Esophagus (tissue), 2 donors: ENCODE measurements at regions not wholly inside any gene's neighbourhood (a gene's known extent, or its start where the extent isn't known, plus 50 kb on each side); places are given as distances from the start of the nearest gene placed in this dataset.

Experiments used
- H3K27ac ChIP-seq, 2 donors: one replicate each; pipeline ENCODE4 v1.5.1; 2013; ENCODE audit warnings: low read depth in 2 of 2, mild to moderate bottlenecking in 2 of 2, inconsistent platforms in 1 of 2, low read length in 1 of 2, moderate library complexity in 1 of 2
- H3K27me3 ChIP-seq, 2 donors: one replicate each; pipeline ENCODE4 v1.6.1; 2013; ENCODE audit warnings: low read length in 2 of 2, control low read depth in 1 of 2, mild to moderate bottlenecking in 1 of 2; ENCODE audit not compliant: insufficient read depth in 2 of 2, control insufficient read depth in 1 of 2
- H3K36me3 ChIP-seq, 2 donors: one replicate each; pipeline ENCODE4 v1.6.1; 2013; ENCODE audit warnings: low read length in 1 of 2; ENCODE audit not compliant: control insufficient read depth in 2 of 2, insufficient read depth in 2 of 2
- H3K4me1 ChIP-seq, 2 donors: one replicate each; pipeline ENCODE4 v1.6.1; 2013; ENCODE audit warnings: low read length in 1 of 2; ENCODE audit not compliant: control insufficient read depth in 2 of 2, insufficient read depth in 2 of 2
- H3K4me3 ChIP-seq, 2 donors: one replicate each; pipeline ENCODE4 v1.5.1; 2013; ENCODE audit warnings: low read length in 2 of 2, mild to moderate bottlenecking in 2 of 2, low read depth in 1 of 2, moderate library complexity in 1 of 2
- H3K9me3 ChIP-seq, 2 donors: one replicate each; pipeline ENCODE4 v1.6.1; 2013; ENCODE audit warnings: mild to moderate bottlenecking in 2 of 2, low read depth in 1 of 2, low read length in 1 of 2, moderate library complexity in 1 of 2; ENCODE audit not compliant: control insufficient read depth in 2 of 2, insufficient read depth in 1 of 2
- WGBS, 2 donors: extraction: QIAGEN DNeasy Blood & Tissue Kit; methylation state at CpG; one replicate each; pipeline ENCODE4 v1.1.7; 2013; 5-methylcytosine and 5-hydroxymethylcytosine counted together
- donor health status: healthy with polysubstance abuse.
- donor health status: Bipolar disorder and iron deficiency.

GRCh38 chr6:22445946-22446345, 123.4 kb upstream of the HDGFL1 start:
- H3K27me3 ChIP-seq: no peaks in the 10 kb centered on the region
- no peak overlapping the region for H3K4me3 ChIP-seq
- peaks cover 0 to 2% of the 10 kb centered on the region in 2 donors for H3K36me3 ChIP-seq
- WGBS, 2 donors: 71 to 76% methylated on average over 2 of the region's 2 CpGs
- no peaks in the 10 kb centered on the region for H3K9me3 ChIP-seq
- no peaks in the 10 kb centered on the region for H3K4me1 ChIP-seq
- H3K27ac ChIP-seq: no peak overlapping the region

- 55 to 64% methylated on average over 16 of the region's 16 CpGs for WGBS, 2 donors
- no peak overlapping the region for H3K4me3 ChIP-seq
- no peaks in the 10 kb centered on the region for H3K27me3 ChIP-seq
- H3K27ac ChIP-seq: no peak overlapping the region
- H3K36me3 ChIP-seq: peaks cover 0 to 2% of the 10 kb centered on the region in 2 donors
- H3K4me1 ChIP-seq: no peaks in the 10 kb centered on the region
- H3K9me3 ChIP-seq: no peaks in the 10 kb centered on the region
Measured at GRCh38 chr6:22447249-22448196, 121.8 kb upstream of the HDGFL1 start.

- no peak overlapping the region for H3K4me3 ChIP-seq
- no peaks in the 10 kb centered on the region for H3K4me1 ChIP-seq
- peaks cover 0 to 2% of the 10 kb centered on the region in 2 donors for H3K36me3 ChIP-seq
- WGBS, 2 donors: 46 to 71% methylated on average over 6 of the region's 6 CpGs
- H3K27me3 ChIP-seq: no peaks in the 10 kb centered on the region
- no peaks in the 10 kb centered on the region for H3K9me3 ChIP-seq
- H3K27ac ChIP-seq: no peak overlapping the region
Measured at GRCh38 chr6:22448291-22448711, 121.1 kb upstream of the HDGFL1 start.

- Histone ChIP-seq H3K9me3 (no peaks in the 10 kb centered on the region), H3K27ac (no peak overlapping the region), H3K36me3 (no peaks in the 10 kb centered on the region), H3K4me1 (no peaks in the 10 kb centered on the region), H3K4me3 (no peak overlapping the region), H3K27me3 (no peaks in the 10 kb centered on the region)
- 91 to 93% methylated on average over 7 of the region's 7 CpGs for WGBS, 2 donors
Measured at GRCh38 chr6:22451962-22452361, 117.4 kb upstream of the HDGFL1 start.

GRCh38 chr6:22455378-22455777, 114.0 kb upstream of the HDGFL1 start:
- Histone ChIP-seq H3K36me3 (no peaks in the 10 kb centered on the region), H3K27me3 (no peaks in the 10 kb centered on the region), H3K4me1 (no peaks in the 10 kb centered on the region), H3K27ac (no peak overlapping the region), H3K4me3 (no peak overlapping the region), H3K9me3 (no peaks in the 10 kb centered on the region)
- WGBS, 2 donors: 84 to 86% methylated on average over 1 of the region's 1 CpG

- WGBS, 2 donors: 67 to 70% methylated on average over 1 of the region's 1 CpG
- Histone ChIP-seq H3K4me1 (no peaks in the 10 kb centered on the region), H3K4me3 (no peak overlapping the region), H3K36me3 (no peaks in the 10 kb centered on the region), H3K27ac (no peak overlapping the region), H3K9me3 (no peaks in the 10 kb centered on the region), H3K27me3 (no peaks in the 10 kb centered on the region)
Measured at GRCh38 chr6:22457996-22458395, 111.4 kb upstream of the HDGFL1 start.

- H3K36me3 ChIP-seq: no peaks in the 10 kb centered on the region
- no peaks in the 10 kb centered on the region for H3K27me3 ChIP-seq
- H3K9me3 ChIP-seq: no peaks in the 10 kb centered on the region
- WGBS, 2 donors: 73 to 75% methylated on average over 4 of the region's 4 CpGs
- no peak overlapping the region for H3K4me3 ChIP-seq
- H3K27ac ChIP-seq: no peak overlapping the region
- peaks cover 0 to 3% of the 10 kb centered on the region in 2 donors for H3K4me1 ChIP-seq
Measured at GRCh38 chr6:22466665-22467245, 102.6 kb upstream of the HDGFL1 start.

GRCh38 chr6:22467645-22468044, 101.7 kb upstream of the HDGFL1 start:
- no peak overlapping the region for H3K4me3 ChIP-seq
- peaks cover 0 to 3% of the 10 kb centered on the region in 2 donors for H3K4me1 ChIP-seq
- 64 to 72% methylated on average over 3 of the region's 3 CpGs for WGBS, 2 donors
- H3K9me3 ChIP-seq: no peaks in the 10 kb centered on the region
- no peak overlapping the region for H3K27ac ChIP-seq
- H3K27me3 ChIP-seq: no peaks in the 10 kb centered on the region
- no peaks in the 10 kb centered on the region for H3K36me3 ChIP-seq

- H3K4me1 ChIP-seq: peaks cover 0 to 3% of the 10 kb centered on the region in 2 donors
- no peaks in the 10 kb centered on the region for H3K36me3 ChIP-seq
- no peaks in the 10 kb centered on the region for H3K27me3 ChIP-seq
- no peak overlapping the region for H3K27ac ChIP-seq
- H3K4me3 ChIP-seq: no peak overlapping the region
- H3K9me3 ChIP-seq: no peaks in the 10 kb centered on the region
- 54 to 59% methylated on average over 2 of the region's 2 CpGs for WGBS, 2 donors
Measured at GRCh38 chr6:22468256-22468965, 101.0 kb upstream of the HDGFL1 start.
